ENCODE measurements at regions not wholly inside any gene's neighbourhood (a gene's known extent, or its start where the extent isn't known, plus 50 kb on each side); places are given as distances from the start of the nearest gene placed in this dataset.

DNA sequence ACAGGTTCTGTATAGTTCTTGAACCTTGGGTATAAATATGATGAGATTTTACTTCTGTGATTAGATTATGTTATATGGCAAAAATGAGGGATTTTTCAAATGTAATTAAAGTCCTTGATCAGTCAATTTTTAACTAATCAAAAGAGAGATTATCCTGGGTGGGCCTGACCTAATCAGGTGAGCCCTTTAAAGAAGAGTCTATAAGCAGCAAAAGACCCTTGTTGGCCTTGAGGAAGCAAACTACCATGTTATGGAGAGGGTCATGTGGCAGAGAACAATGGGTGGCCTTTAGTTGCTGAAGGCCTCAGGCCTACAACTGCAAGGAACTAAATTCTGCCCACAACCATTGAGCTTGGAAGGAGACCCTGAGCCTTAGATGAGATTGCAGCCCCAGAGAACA lies 102.5 kb upstream of the RIPOR2 start:
- no peak for DNase-seq (ENCODE audit: low spot score)

DNA sequence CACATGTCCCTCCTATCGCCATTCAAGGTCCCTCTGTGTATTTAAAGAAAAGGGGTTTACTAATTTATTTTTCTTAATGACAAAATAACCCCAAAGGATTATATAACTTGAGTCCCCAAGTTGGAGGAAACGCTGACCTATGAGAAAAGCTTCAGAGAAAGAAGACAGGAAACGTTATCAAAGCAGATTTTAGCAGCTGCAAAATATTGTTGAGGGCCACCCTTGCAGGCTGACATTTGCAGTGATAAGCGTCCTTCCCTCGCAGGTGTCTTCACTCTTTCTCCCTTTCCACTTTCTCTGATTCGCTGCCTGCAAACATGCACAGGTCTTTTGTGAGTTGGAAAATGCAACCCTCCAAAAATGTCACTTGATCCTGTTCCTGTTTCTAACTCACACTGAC lies 103.2 kb upstream of the RIPOR2 start:
- DNase-seq (ENCODE audit: low spot score): no peak

DNA sequence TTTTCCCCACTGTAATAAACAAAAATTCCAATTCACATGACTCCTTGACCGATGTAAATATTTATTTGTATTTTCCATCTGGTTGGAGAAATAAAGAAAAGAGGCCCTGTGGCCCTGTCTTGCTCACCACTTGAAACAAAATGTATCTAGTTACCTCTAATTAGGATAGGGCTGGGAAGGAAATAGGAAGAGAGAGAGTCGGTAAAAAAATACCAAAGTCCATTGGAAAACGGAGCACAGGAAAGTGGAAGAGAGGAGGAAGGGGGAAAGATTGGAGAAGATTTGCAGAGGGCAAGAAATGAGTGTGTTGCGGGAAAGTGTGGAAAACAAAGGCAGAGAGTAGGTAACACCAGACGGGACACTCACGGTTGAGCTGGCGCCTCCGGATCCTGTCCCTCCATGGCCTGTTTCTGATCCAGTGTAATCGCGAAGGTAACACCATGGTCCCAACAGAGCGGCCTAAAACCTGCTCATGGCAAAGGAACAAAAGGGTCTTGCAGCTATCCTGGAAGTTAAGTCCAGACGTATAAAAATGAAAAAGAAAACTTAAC lies 105.8 kb upstream of the RIPOR2 start:
- DNase-seq (ENCODE audit: low spot score): no peak

DNA sequence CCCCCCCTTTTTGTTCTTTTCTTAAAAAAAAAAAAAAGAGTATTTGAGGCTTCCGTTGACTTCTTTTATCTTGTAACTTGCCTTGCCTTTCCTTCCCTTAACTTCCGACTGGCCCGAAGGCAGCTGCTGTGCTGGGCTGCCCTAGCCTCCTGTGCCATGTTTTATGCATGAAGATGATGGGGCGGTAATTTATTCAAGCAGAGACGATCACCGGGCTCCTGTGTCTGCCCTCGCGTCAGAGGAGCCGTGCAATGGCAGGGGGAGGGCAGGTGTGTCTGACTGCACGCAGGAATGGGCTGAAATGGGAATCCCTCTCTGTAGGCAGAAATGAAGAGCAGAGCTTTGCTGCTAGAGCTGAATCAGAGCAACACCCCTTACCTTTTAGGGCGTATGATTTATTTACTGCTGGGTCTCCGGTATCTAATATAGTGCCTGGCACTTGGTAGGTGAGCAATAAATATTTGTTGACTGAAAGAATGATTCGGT lies 106.3 kb upstream of the RIPOR2 start:
- peak; percentile 15 for DNase-seq (ENCODE audit: low spot score)

DNA sequence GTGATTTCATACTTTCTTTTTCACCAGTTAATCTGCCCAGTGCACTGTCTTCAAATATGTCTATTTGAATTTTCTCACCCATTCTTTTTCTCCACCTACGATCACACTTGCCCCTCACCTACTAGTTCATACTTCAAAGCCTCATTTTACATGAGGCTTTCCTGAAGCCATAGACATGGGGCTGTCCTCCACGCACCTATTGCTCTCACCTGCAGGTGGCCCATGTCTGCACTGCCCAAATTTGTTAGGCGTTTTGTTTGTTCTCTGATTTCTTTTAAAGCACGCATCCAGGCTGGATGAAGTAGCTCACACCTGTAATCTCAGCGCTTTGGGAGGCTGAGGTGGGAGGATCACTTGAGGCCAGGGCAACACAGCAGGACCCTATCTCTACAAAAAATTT lies 106.8 kb upstream of the RIPOR2 start:
- no peak for DNase-seq (ENCODE audit: low spot score)

DNA sequence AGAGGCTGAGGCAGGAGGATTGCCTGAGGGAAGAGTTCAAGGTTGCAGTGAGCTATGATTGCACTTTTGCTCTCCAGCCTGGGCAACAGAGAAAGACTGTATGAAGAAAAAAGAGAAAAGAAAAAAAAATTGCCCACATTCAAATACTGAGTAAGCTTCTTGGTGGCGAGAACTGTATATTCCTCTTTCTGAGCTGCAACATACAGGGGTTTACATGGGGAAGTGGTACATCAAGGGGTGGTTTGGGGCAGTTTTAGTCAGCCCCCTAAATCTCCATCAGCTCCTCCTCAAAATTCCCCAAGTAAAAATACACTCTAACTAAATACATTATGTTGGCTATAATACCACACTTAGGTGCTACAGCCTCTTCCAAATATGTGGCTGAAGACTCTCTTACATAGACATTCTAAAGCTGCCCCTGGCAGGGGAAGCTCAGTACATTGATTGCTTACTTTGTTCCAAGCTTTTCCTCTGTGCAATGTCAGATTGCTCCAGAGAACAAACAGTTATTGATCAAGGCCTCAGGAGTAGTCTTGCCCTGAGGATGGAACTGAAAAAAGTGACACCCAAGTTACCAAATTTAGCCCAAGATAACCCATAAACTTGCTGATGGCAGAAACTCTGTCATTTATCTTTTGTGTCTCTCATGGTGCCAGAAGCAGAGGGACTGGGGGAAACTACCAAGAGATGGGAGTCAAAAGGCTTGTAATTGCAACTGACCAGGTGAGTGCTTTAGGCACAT lies 107.4 kb upstream of the RIPOR2 start:
- DNase-seq (ENCODE audit: low spot score): no peak

DNA sequence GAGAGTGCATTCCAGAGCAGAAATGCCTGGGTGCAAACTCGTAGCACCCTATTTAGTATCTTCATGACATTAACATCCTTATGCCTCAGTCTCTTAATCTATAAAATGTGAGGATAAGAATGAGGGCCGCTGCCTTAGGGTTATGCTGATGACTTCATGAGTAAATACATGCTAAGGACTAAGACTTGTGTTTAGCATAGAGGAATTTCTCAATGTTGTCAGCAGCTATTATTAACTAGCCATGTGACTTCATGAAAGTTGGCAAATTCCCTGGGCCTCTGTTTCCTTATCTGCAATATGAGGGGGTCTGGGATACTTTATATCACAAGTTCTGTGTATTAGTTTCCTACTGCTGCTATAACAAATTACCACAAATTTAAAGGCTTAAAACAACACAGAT lies 108.1 kb upstream of the RIPOR2 start:
- no peak for DNase-seq (ENCODE audit: low spot score)

DNA sequence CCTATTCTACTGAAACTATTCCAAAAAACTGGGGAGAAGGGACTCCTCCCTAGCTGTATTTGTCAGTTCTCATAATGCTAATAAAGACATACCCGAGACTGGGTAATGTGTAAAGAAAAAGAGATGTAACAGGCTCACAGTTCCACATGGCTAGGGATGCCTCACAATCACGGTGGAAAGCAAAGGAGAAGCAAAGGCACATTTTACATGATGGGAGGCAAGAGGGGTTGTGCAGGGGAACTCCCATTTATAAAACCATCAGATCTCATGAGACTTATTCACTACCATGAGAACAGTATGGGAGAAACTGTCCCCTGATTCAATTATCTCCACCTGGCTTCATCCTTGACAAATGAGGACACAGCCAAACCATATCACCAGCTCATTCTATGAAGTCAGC lies 111.2 kb upstream of the RIPOR2 start:
- no peak for DNase-seq (ENCODE audit: low spot score)

DNA sequence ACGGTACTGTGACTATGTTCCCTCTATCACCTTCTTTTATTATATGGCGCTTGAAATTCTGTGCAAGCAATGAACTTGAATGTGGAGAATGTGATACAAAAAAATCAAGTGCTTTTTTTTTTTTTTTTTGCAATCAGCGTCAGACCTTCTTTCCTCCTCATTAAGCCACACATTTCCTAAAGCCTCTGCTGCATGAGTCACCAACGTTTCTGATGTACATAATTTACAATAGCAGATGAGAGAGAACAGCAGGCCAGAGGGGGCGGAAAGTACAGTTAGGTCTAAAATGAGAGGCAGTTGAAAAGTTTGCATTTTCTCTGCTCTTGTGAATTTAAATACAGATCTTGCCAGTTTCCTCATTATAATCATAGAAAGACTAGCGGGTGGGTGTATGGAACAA lies 114.6 kb upstream of the RIPOR2 start:
- peak; percentile 68 for DNase-seq (ENCODE audit: low spot score)

DNA sequence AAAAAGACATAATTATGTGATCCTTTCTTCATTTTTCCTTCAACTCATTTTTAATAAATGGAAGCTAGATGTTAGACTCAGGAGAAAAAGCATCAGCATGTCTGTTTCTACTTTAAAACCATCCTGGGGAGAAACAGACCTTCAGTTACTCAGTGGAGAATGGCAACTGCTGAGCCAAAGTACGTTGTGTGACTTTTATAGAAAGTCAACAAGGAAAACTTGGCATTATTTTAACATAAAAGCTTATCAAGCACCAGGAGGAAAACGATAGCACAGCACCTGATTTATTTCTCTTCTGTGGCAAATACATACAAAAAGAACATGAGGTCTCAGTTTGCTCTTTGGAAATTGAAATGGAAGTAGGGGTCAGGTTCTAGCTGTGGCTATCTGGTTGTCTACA lies 115.3 kb upstream of the RIPOR2 start:
- no peak for DNase-seq (ENCODE audit: low spot score)

DNA sequence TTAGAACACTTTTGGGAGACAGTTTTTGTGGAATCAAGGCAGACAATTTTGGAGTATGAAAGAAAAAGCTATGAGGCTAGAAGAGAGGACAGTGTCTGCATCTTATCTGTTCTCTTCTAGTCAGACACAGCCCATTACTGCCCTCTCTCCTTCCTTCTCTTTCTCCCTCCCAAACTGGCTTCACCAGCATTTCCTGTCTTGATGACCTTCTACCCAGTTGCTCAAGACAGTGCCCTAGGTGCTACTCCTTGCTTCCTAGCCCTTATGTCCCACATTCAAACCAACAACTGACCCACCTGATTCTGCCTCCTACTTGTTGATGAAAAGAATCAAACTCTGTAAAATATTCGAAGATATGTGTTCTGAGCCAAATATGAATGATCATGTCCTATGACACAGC lies 116.4 kb upstream of the RIPOR2 start:
- DNase-seq (ENCODE audit: low spot score): no peak

DNA sequence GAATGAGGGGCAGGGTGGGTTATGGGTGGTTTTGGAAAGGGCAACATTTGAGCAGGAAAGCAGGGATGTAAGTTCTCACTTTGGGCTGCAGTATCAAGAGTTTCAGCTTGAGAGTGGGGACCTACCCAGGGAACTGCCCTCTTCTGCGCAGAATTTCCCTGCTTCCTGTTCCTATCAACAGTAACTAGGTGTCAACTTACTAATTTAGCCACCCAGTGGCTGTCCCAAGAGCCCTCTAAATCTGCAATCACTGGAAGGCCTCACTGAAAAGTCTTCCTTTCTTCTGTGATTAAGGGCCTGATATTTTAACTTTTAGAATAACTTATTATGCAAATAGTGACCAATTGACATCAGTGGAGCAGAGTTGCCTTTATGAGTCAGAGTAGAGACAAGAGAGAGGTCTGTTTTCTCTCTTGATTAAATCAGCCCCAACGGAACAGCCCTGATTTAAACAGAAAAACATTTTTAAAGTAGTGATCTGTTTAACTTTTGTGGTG lies 118.2 kb upstream of the RIPOR2 start:
- DNase-seq (ENCODE audit: low spot score): no peak

DNA sequence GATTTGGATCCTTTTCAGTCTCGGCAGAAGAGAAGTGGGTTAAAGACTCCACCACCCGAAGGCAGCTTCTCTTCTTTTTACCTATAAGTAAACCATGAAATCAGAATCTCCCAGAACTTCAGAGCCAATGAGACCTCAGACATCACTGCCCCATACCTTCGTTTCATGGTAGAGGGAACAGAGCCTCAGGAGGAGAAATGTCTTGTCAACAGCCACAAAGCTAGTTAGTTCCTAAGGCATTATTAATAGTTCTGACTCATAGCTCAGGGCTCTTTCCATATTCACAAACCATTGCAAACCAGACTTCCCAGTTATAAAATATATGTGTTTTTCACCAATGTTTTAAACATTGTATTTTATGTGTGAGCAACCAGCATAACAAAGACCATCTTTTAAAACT lies 118.7 kb upstream of the RIPOR2 start:
- DNase-seq (ENCODE audit: low spot score): no peak

DNA sequence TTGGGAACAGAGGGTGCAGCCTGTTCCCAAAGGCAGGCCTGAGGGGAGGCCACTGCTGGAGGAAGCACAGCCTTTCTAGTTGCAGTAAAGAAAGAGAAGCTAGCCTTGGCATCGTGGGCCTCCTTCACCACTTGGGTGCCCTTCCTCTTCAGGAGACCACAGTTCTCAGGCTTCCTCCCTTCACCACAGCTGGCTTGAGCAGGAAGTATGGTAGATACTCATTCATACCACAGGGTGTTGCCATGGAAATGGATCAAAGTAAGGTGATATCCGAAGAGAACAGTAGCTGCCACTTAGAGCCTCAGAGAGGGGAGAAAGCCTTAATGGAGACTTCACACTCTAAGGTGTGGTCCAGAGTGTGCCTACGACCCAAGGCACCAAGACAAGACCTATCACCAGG lies 120.4 kb upstream of the RIPOR2 start:
- peak; percentile 16 for DNase-seq (ENCODE audit: low spot score)

DNA sequence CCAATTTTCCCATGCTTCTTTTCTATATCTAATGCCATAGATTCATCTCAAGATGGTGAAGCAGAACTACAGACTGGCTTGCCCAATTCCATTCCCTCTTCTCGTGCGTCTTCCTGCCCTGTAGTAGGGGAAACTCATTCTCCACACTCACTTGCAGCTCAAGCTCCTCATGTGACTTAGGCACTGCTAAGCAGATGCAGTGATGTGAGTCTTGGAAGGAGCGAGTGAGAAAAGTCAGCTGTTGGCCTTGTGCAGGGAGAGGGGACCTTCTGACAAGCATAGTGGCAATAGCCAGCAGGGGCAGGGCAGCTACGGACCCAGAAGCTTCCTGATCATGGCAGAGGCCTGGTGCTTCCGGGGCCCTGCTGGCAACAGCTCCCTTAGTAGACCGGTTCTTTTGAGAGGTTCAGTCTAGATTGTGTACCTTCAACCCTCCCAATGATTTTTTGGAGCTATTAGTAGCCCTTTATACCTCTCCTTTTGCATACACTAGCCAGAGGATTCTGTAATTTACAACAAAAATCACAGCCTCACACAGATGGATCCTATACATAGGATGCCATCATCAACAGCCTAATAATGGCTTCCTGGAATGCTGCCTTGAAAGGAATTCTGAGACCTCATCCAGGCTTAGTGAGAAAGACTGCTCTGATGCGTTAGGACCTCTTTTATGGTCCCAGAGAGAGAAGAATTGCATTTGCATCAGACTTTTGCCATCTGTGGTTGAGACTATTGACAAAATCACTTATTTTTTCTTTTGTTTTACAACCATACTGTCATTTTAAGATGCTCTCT lies 121.5 kb upstream of the RIPOR2 start:
- DNase-seq (ENCODE audit: low spot score): no peak

DNA sequence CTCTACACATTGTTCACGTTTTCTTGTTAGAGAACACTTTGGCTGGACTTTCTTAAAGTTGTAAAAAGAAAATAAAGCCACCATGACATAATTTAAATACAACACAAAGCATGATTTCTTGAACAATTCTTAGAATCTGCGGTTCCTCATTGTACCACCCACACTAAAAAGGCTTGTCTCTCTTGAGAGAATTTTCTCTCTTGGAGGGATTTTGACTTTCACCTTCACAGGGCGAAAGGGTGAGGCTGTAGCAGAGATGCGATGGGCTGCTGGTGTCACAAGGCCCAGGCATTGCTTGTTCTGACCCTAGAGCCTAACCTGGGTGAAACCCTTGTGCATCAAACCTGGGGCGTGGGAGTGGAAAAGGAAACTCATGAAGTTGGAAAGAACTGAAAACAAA lies 122.7 kb upstream of the RIPOR2 start:
- no peak for DNase-seq (ENCODE audit: low spot score)

DNA sequence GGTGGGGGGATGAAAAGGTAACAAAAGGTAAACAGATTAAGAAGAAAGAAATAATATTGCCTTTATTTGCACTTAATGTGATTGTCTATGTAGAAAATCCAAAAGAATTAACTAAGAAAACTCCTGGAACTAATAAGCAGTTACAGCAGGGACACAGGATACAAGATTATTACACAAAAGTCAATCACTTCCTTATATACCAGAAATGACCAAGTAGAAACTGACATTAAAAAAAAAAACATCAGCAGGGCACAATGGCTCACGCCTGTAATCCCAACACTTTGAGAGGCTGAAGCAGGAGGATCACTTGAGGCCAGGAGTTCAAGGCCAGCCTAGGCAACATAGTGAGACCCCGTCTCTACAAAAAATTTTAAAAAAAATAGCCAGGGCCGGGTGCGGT lies 123.2 kb upstream of the RIPOR2 start:
- no peak for DNase-seq (ENCODE audit: low spot score)

DNA sequence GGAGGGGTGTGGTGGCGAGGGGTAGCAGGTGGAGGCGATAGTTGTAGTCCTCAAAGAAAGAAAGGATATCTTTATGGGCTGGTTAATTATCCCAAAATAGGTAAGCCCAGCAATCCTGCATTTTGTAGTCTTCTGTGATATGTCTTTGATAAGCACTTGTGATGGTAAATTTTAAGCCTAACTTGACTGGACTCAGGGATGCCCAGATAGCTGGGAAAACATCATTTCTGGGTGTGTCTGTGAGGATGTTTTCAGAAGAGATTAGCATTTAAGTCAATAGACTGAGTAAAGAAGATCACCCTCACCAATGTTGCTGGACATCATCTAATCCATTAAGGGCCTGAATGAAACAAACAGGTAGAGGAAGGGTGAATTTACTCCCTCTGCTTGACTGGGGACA lies 124.8 kb upstream of the RIPOR2 start:
- DNase-seq (ENCODE audit: low spot score): no peak

DNA sequence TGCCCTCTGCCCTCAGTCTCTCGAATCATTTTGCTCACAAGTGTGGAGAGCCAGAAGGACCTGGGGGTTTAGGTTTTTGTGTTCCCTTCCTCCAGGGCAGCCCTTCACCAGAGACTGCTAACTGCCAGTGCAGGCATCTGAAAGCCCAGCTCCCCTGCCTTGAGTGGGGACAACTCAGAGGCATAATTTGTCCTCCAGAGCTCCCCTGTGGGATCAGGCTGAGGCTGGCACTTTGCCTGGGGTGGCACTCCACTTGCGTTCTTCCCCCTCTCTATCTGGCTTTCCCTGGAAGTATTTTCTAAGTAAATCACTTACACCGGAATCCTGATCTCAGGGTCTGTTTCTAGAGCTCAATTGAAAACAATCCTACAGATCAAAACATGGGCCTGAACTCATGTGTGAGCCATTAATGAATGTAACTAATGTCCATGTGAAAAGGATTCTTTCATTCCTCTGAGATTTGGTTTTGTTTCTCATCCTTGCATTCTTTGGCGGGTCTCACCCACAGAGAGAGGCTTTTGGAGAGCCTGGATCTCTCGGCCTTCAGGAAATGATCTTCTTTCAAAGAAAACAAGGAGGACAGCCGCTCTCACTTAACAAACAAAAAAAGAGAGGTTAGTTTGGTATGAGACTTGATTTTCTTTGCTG lies 125.7 kb upstream of the RIPOR2 start:
- DNase-seq (ENCODE audit: low spot score): no peak

DNA sequence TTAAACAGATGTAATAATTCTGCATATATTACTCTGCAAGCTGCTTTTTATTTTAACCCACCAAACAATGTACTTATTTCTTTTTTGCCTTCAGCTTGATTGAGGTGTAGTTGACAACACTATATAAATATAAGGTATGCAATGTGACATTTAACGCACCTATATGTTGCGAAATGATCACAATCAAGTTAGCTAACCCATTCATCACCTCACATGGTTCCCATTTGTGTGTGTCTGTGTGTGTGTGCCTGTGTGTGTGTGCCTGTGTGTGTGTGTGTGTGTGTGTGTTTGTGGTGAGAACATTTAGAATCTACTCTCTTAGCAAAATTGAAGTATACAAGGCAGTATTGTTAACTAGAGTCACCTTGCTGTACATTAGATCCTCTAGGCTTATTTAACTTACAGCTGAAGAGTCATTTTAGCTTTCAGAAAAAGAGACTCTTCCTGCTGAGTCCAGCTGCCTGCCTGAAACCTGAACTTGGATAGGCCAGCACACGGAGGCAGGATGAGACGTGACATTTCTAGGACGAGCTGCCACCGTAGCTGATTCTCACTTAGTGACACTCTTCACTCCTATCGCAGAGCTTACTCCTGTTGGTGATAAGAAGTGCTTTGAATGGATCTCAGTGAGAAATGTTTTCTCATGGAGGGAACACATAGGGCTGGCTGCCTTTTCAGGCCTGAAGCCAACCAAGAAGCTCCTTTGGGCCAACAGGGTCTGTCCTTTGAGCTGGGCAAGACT lies 126.5 kb upstream of the RIPOR2 start:
- no peak for DNase-seq (ENCODE audit: low spot score)

DNA sequence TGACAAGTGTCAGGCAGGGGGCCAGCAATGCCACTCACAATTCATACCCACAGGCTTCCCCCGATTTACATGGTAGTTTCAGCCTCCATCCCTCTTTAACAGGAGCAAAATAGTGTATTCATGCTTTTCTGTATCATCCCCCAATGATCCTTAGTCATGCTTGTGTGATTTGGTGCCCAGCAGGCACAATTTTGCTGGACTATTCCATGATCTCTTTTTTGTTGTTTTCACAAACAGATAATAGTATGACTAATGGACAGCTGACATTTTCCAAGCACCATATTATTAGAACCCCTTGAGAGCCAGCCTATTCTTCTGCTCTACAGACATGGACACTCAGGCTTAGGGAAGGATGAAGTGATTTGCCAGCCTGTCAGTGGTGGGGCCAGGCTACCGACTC lies 128.2 kb upstream of the RIPOR2 start:
- no peak for DNase-seq (ENCODE audit: low spot score)

DNA sequence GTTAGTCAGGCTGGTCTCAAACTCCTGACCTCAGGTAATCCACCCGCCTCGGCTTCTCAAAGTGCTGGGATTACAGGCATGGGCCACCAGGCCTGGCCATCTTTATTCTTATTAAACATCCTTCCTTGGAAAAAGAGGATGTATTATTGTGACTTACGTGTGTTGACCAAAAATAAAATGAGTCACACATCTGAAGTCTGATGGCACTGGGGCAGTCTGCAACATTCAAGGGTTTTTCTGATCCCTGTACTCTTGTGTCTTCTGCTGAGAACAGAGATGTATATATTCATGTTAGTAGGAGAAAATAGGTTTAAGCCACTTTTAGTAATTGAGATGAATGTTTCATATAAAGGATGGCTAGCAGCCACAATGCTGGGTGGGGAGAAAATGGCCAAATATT lies 129.9 kb upstream of the RIPOR2 start:
- DNase-seq (ENCODE audit: low spot score): no peak
